SK-N-SH (cell line): ENCODE measurements at regions not wholly inside any gene's neighbourhood (a gene's known extent, or its start where the extent isn't known, plus 50 kb on each side); places are given as distances from the start of the nearest gene placed in this dataset.

Source experiments
- CTCF ChIA-PET: fragments of 300-600, 350-600 bp; formaldehyde crosslinking; extraction: SDS; loops from one replicate; lab custom pipeline; 2021; lab: Yijun Ruan, JAX
- POLR2A ChIA-PET: fragments of 350-600 bp; sonication (Branson Sonifier 250); formaldehyde crosslinking; extraction: SDS; loops from one replicate; lab custom pipeline; 2020; ENCODE audit warnings: antibody characterized with exemption, inconsistent platforms; lab: Yijun Ruan, JAX
- DNase-seq: peaks from one replicate; pipeline ENCODE4 v3.0.0; 2012
- H2AFZ ChIP-seq: fragments of 200-600 bp; sonication (generic); 2 replicates; pipeline ENCODE4 v1.8.1; 2016; ENCODE audit warnings: antibody characterized with exemption, mild to moderate bottlenecking, low read depth
- H3F3A ChIP-seq: fragments of 200-600 bp; sonication (generic); replicated peaks from 2 replicates; pipeline ENCODE3; 2016; ENCODE audit warnings: antibody characterized with exemption, mild to moderate bottlenecking; ENCODE audit not compliant: insufficient read depth
- H3K27ac ChIP-seq, 2 experiments: fragments of 200-500 bp in 1 of 2; fragments of 200-600 bp in 1 of 2; sonication (Bioruptor generic) in 1 of 2; sonication (generic), shearing (Covaris generic) in 1 of 2; 2 replicates each; pipeline versions ENCODE4 v1.5.1 to v1.6.1; 2014 to 2016; ENCODE audit warnings: low read depth in 2 of 2, inconsistent platforms in 1 of 2, low read length in 1 of 2, mild to moderate bottlenecking in 1 of 2, mixed read lengths in 1 of 2
- H3K27me3 ChIP-seq: fragments of 200-600 bp; sonication (generic), shearing (Covaris generic); 2 replicates; pipeline ENCODE4 v1.6.1; 2016; ENCODE audit warnings: mixed run types; ENCODE audit not compliant: insufficient read depth
- H3K36me3 ChIP-seq, 2 experiments: fragments of 200-500 bp in 1 of 2; fragments of 200-600 bp in 1 of 2; sonication (Bioruptor generic) in 1 of 2; sonication (generic) in 1 of 2; replicated peaks in 1 of 2; 2 replicates each; pipeline versions ENCODE3 to v1.5.1; 2014 to 2016; ENCODE audit warnings: low read length in 1 of 2, mild to moderate bottlenecking in 1 of 2; ENCODE audit not compliant: insufficient read depth in 2 of 2, control insufficient read depth in 1 of 2
- H3K4me1 ChIP-seq, 2 experiments: fragments of 200-500 bp in 1 of 2; fragments of 200-600 bp in 1 of 2; sonication (Bioruptor generic) in 1 of 2; sonication (generic), shearing (Covaris generic) in 1 of 2; 2 replicates each; pipeline versions ENCODE4 v1.5.1 to v1.6.1; 2014 to 2016; ENCODE audit warnings: low read depth in 1 of 2, low read length in 1 of 2, mixed run types in 1 of 2; ENCODE audit not compliant: insufficient read depth in 2 of 2, control insufficient read depth in 1 of 2
- H3K4me2 ChIP-seq: fragments of 200-600 bp; sonication (generic), shearing (Covaris generic); 2 replicates; pipeline ENCODE4 v1.6.1; 2017; ENCODE audit warnings: mixed run types
- H3K4me3 ChIP-seq, 2 experiments: fragments of 200-500 bp in 1 of 2; fragments of 200-600 bp in 1 of 2; sonication (Bioruptor generic) in 1 of 2; sonication (generic), shearing (Covaris generic) in 1 of 2; 2 replicates each; pipeline versions ENCODE4 v1.5.1 to v1.8.1; 2014 to 2016; ENCODE audit warnings: low read depth in 2 of 2, inconsistent platforms in 1 of 2, low read length in 1 of 2, mild to moderate bottlenecking in 1 of 2, mixed read lengths in 1 of 2, moderate library complexity in 1 of 2
- H3K79me2 ChIP-seq: fragments of 200-600 bp; sonication (generic); 2 replicates; pipeline ENCODE4 v1.8.1; 2017; ENCODE audit warnings: mild to moderate bottlenecking; ENCODE audit not compliant: insufficient read depth
- H3K9ac ChIP-seq: fragments of 200-600 bp; sonication (generic); 2 replicates; pipeline ENCODE4 v1.6.1; 2017; ENCODE audit warnings: mixed run types
- H3K9me2 ChIP-seq: fragments of 200-600 bp; sonication (generic); 2 replicates; pipeline ENCODE4 v1.6.1; 2017; ENCODE audit warnings: mixed run types
- H3K9me3 ChIP-seq: fragments of 200-600 bp; sonication (generic); 2 replicates; pipeline ENCODE4 v1.6.1; 2017; ENCODE audit warnings: mixed run types, mild to moderate bottlenecking, moderate library complexity
- H4K20me1 ChIP-seq: fragments of 200-600 bp; sonication (generic); 2 replicates; pipeline ENCODE4 v1.6.1; 2017; ENCODE audit warnings: mild to moderate bottlenecking, mixed run types; ENCODE audit not compliant: insufficient read depth
- CHD2 ChIP-seq: fragments of 150-350 bp; IDR thresholded peaks from 2 replicates; pipeline ENCODE4 v1.6.1; 2018; ENCODE audit warnings: low read length; ENCODE audit not compliant: partially characterized antibody
- CTCF ChIP-seq: fragments of 200-600 bp; sonication (generic); IDR thresholded peaks from 2 replicates; pipeline ENCODE4 v1.6.1; 2017; ENCODE audit warnings: antibody characterized with exemption, mild to moderate bottlenecking, moderate library complexity
- ELF1 ChIP-seq: IDR thresholded peaks from 2 replicates; pipeline ENCODE4 v1.4.0; 2012
- EP300 ChIP-seq, 2 experiments: IDR thresholded peaks; 2 replicates each; pipeline versions ENCODE4 v1.4.0 to v1.6.1; 2012; ENCODE audit warnings: borderline replicate concordance in 1 of 2, low read depth in 1 of 2, low read length in 1 of 2
- FOXJ3 ChIP-seq: sonication (generic); formaldehyde crosslinking; IDR thresholded peaks from 2 replicates; pipeline ENCODE4 v1.5.1; 2020; ENCODE audit warnings: mild to moderate bottlenecking, missing genetic modification reagents
- IRF3 ChIP-seq: fragments of 150-350 bp; IDR thresholded peaks from 2 replicates; pipeline ENCODE4 v1.6.1; 2016; ENCODE audit warnings: mild to moderate bottlenecking, low read depth, low read length
- JUND ChIP-seq: IDR thresholded peaks from 2 replicates; pipeline ENCODE4 v1.4.0; 2012
- MEF2A ChIP-seq: IDR thresholded peaks from 2 replicates; pipeline ENCODE4 v1.4.0; 2012; ENCODE audit warnings: low read depth, borderline replicate concordance
- NFIC ChIP-seq: IDR thresholded peaks from 2 replicates; pipeline ENCODE4 v1.4.0; 2012; ENCODE audit warnings: borderline replicate concordance
- PBX3 ChIP-seq: IDR thresholded peaks from 2 replicates; pipeline ENCODE4; 2012
- RAD21 ChIP-seq: IDR thresholded peaks from 2 replicates; pipeline ENCODE4 v1.6.1; 2012; ENCODE audit warnings: mild to moderate bottlenecking, low read length
- RCOR1 ChIP-seq: fragments of 150-350 bp; IDR thresholded peaks from 2 replicates; pipeline ENCODE4 v1.6.1; 2017; ENCODE audit warnings: antibody characterized with exemption, low read length
- RFX5 ChIP-seq: IDR thresholded peaks from 2 replicates; pipeline ENCODE4 v1.6.1; 2012; ENCODE audit warnings: mild to moderate bottlenecking, improper control_type of control experiment, low read length
- RXRA ChIP-seq: IDR thresholded peaks from 2 replicates; pipeline ENCODE4 v1.4.0; 2012; ENCODE audit warnings: low read depth, mild to moderate bottlenecking, borderline replicate concordance
- SMC3 ChIP-seq: IDR thresholded peaks from 2 replicates; pipeline ENCODE4 v1.6.1; 2012; ENCODE audit warnings: low read depth, low read length, improper control_type of control experiment
- TCF12 ChIP-seq: IDR thresholded peaks from 2 replicates; pipeline ENCODE4 v1.4.0; 2012
- TEAD4 ChIP-seq: IDR thresholded peaks from 2 replicates; pipeline ENCODE4 v1.4.0; 2012; ENCODE audit warnings: mild to moderate bottlenecking, borderline replicate concordance; ENCODE audit not compliant: insufficient read depth
- USF1 ChIP-seq: IDR thresholded peaks from 2 replicates; pipeline ENCODE4 v1.4.0; 2012; ENCODE audit warnings: low read depth, borderline replicate concordance
- WGBS: methylation state at CpG from one replicate; pipeline ENCODE4 v1.1.6; 2017; ENCODE audit warnings: low lambda C conversion rate; 5-methylcytosine and 5-hydroxymethylcytosine counted together

GRCh38 chr15:24898715-24899272 lies 56.0 kb upstream of the SNRPN start (continued):
- TF ChIP-seq USF1 = no peak

GRCh38 chr15:24899367-24899766 lies 55.4 kb upstream of the SNRPN start:
- no peak for TF ChIP-seq RFX5
- TF ChIP-seq SMC3 = no peak
- Histone ChIP-seq H3K9me2 (no peaks in the 10 kb centered on the region), H3K79me2 (no peaks in the 10 kb centered on the region), H4K20me1 (no peaks in the 10 kb centered on the region), H3K4me2 (no peak overlapping the region), H3K36me3 (no peaks in the 10 kb centered on the region), H3F3A (no peaks in the 10 kb centered on the region), H3K27me3 (no peaks in the 10 kb centered on the region), H3K9me3 (no peaks in the 10 kb centered on the region), H3K9ac (no peak overlapping the region), H3K4me3 (no peak overlapping the region), H3K4me1 (no peaks in the 10 kb centered on the region), H2AFZ (no peak overlapping the region), H3K27ac (no peak overlapping the region)
- DNase-seq = no peak
- ChIA-PET POLR2A (no interaction called here), CTCF (interaction anchor here (0.9 kb wide), 1 partner anchor 21 kb away, joined by 3 read pairs; no protein-coding TSS in a partner anchor)
- 52% methylated on average over 3 of the region's 3 CpGs for WGBS

- H3K9me2 ChIP-seq = no peaks in the 10 kb centered on the region
- no peak for DNase-seq
- no peak overlapping the region for H3K4me3 ChIP-seq
- H2AFZ ChIP-seq = no peak overlapping the region
- no peak overlapping the region for H3K27ac ChIP-seq
- no peaks in the 10 kb centered on the region for H3K9me3 ChIP-seq
- 13% methylated on average over 2 of the region's 2 CpGs for WGBS
- TF ChIP-seq IRF3 = no peak
- no peak for TF ChIP-seq RXRA
- no peak for TF ChIP-seq TCF12
- no peak for TF ChIP-seq CTCF
- TF ChIP-seq FOXJ3 (CRISPR knock-in tag) = no peak
- TF ChIP-seq RCOR1 = no peak
- no peak for TF ChIP-seq MEF2A
- no peak for TF ChIP-seq CHD2
- TF ChIP-seq NFIC = peak; percentile 14; the same call in 1 of the 2 replicates
- no peak for TF ChIP-seq JUND
- 0 out of 2 replicates have a peak, but pooled peaks have one; percentile 15 for TF ChIP-seq PBX3
- no peak for TF ChIP-seq TEAD4
- no peak for TF ChIP-seq ELF1
- TF ChIP-seq RAD21 = no peak
- no peak for TF ChIP-seq EP300 (IDR thresholded peaks at IDR 0.05; ENCODE audit: borderline replicate concordance in 1 of 2, low read depth in 1 of 2, low read length in 1 of 2)
- H3K4me2 ChIP-seq = no peak overlapping the region
- H3K9ac ChIP-seq = no peak overlapping the region
- H3K27me3 ChIP-seq = no peaks in the 10 kb centered on the region
- CTCF ChIA-PET = interaction anchor here (0.9 kb wide), 1 partner anchor 21 kb away, joined by 3 read pairs; no protein-coding TSS in a partner anchor
- no peaks in the 10 kb centered on the region for H3K79me2 ChIP-seq
- H3K36me3 ChIP-seq = no peaks in the 10 kb centered on the region
- POLR2A ChIA-PET = no interaction called here
- H3F3A ChIP-seq = no peaks in the 10 kb centered on the region
- no peaks in the 10 kb centered on the region for H3K4me1 ChIP-seq
- no peaks in the 10 kb centered on the region for H4K20me1 ChIP-seq
These were observed 55.0 kb upstream of the SNRPN start for GRCh38 chr15:24899795-24900194.
